T-cell (primary cell): ENCODE measurements at regions not wholly inside any gene's neighbourhood (a gene's known extent, or its start where the extent isn't known, plus 50 kb on each side); places are given as distances from the start of the nearest gene placed in this dataset.
A peak's percentile ranks its signal among the peaks of the same experiment; 100 is the strongest.

ENCODE experiments used
- ATAC-seq, 4 experiments: fragments of 200-7000 bp in 3 of 4; fragments of 150-1000 bp in 1 of 4; cut with Tn5 transposase; replicated peaks in 1 of 4; 1 replicate in 3 of 4; 2 replicates in 1 of 4; pipeline ENCODE4 v1.10.0; 2021; ENCODE audit warnings: moderate library complexity in 3 of 4, mild to moderate bottlenecking in 2 of 4, moderate number of reproducible peaks in 1 of 4
- CTCF ChIA-PET, 2 donors: fragments of 300-600 bp; sonication (Branson Sonifier 250); formaldehyde crosslinking; loops; one replicate each; lab custom pipeline; 2022; ENCODE audit warnings: antibody characterized with exemption in 2 of 2; lab: Charles Lee
- POLR2A ChIA-PET, 2 donors: fragments of 300-600 bp; sonication (Branson Sonifier 250); formaldehyde crosslinking; loops; one replicate each; lab custom pipeline; 2022; ENCODE audit warnings: antibody characterized with exemption in 2 of 2; lab: Charles Lee
- DNase-seq, 35 experiments: peaks; one replicate each; pipeline versions ENCODE4 v3.0.0 to v3.0.0-alpha.2; 2013 to 2023
- H3K27ac ChIP-seq: one replicate; pipeline ENCODE4 v1.5.1; 2013; ENCODE audit warnings: low read length
- H3K27me3 ChIP-seq, 2 experiments: replicated peaks in 1 of 2; 1 replicate in 1 of 2; 2 replicates in 1 of 2; pipeline versions ENCODE4 v1.6.1 to v1.7.0; 2013; ENCODE audit warnings: low read length in 1 of 2, mixed read lengths in 1 of 2; ENCODE audit not compliant: control insufficient read depth in 2 of 2, insufficient read depth in 2 of 2; ENCODE audit errors: extremely low read depth in 1 of 2
- H3K36me3 ChIP-seq, 2 donors: 1 replicate in 1 of 2; 2 replicates in 1 of 2; pipeline versions ENCODE4 v1.6.1 to v1.7.0; 2013; ENCODE audit warnings: low read length in 1 of 2; ENCODE audit not compliant: control insufficient read depth in 2 of 2, insufficient read depth in 1 of 2; ENCODE audit errors: extremely low read depth in 1 of 2
- H3K4me1 ChIP-seq, 2 experiments: 1 replicate in 1 of 2; 2 replicates in 1 of 2; pipeline versions ENCODE4 v1.6.1 to v1.7.0; 2013; ENCODE audit warnings: low read length in 2 of 2, mixed read lengths in 1 of 2; ENCODE audit not compliant: insufficient read depth in 2 of 2, control insufficient read depth in 1 of 2; ENCODE audit errors: extremely low read depth in 1 of 2
- H3K4me3 ChIP-seq, 2 donors: 1 replicate in 1 of 2; 2 replicates in 1 of 2; pipeline versions ENCODE4 v1.5.1 to v1.7.0; 2013; ENCODE audit warnings: mild to moderate bottlenecking in 2 of 2, low read length in 1 of 2, moderate library complexity in 1 of 2; ENCODE audit not compliant: control insufficient read depth in 1 of 2; ENCODE audit errors: extremely low read depth in 1 of 2
- H3K9me3 ChIP-seq: 2 replicates; pipeline ENCODE4 v1.7.0; 2013
- H3K27ac Mint-ChIP-seq, 2 donors: one replicate each; pipeline ENCODE4 v1.8.0; 2020 to 2021; ENCODE audit warnings: mild to moderate bottlenecking in 2 of 2, mixed read lengths in 2 of 2
- H3K27me3 Mint-ChIP-seq, 2 donors: one replicate each; pipeline ENCODE4 v1.8.0; 2021 to 2022; ENCODE audit warnings: mixed read lengths in 2 of 2
- H3K36me3 Mint-ChIP-seq: one replicate; pipeline ENCODE4 v1.8.0; 2021; ENCODE audit warnings: mixed read lengths
- H3K4me1 Mint-ChIP-seq, 3 donors: one replicate each; pipeline ENCODE4 v1.8.0; 2020 to 2022; ENCODE audit warnings: mixed read lengths in 3 of 3, mild to moderate bottlenecking in 1 of 3
- H3K4me3 Mint-ChIP-seq, 3 donors: one replicate each; pipeline ENCODE4 v1.8.0; 2020 to 2022; ENCODE audit warnings: mild to moderate bottlenecking in 3 of 3, mixed read lengths in 3 of 3, moderate library complexity in 3 of 3
- H3K9me3 Mint-ChIP-seq, 3 donors: one replicate each; pipeline ENCODE4 v1.8.0; 2020 to 2022; ENCODE audit warnings: mixed read lengths in 3 of 3
- WGBS: methylation state at CpG from one replicate; pipeline ENCODE4 v1.1.5; 2013; ENCODE audit warnings: missing lambda C conversion rate; ENCODE audit not compliant: insufficient coverage; 5-methylcytosine and 5-hydroxymethylcytosine counted together

GRCh38 chr5:159440235-159440634 lies 109.9 kb upstream of the IL12B start:
- no peaks in the 10 kb centered on the region for H3K36me3 Mint-ChIP-seq
- no peaks in the 10 kb centered on the region for H3K9me3 ChIP-seq
- no peaks in the 10 kb centered on the region for H3K27me3 Mint-ChIP-seq
- no peak overlapping the region for H3K4me3 Mint-ChIP-seq
- WGBS = 79% methylated on average over 7 of the region's 7 CpGs
- no peak overlapping the region for H3K4me3 ChIP-seq
- no peak overlapping the region for H3K27ac ChIP-seq
- H3K27ac Mint-ChIP-seq = no peak overlapping the region
- ATAC-seq = no peak
- no peaks in the 10 kb centered on the region for H3K36me3 ChIP-seq
- DNase-seq = no peak
- no peaks in the 10 kb centered on the region for H3K27me3 ChIP-seq
- H3K4me1 ChIP-seq = no peaks in the 10 kb centered on the region
- POLR2A ChIA-PET = no interaction called here
- H3K4me1 Mint-ChIP-seq = peaks cover 0 to 6% (median 4%) of the 10 kb centered on the region in 3 donors
- no peaks in the 10 kb centered on the region for H3K9me3 Mint-ChIP-seq
- CTCF ChIA-PET = interaction anchor here in 1 of 2 donors (1.2 kb wide), 1 partner anchor 10 kb away, joined by 4 read pairs; no protein-coding TSS in a partner anchor

GRCh38 chr5:159440968-159441367 lies 110.7 kb upstream of the IL12B start:
- Histone ChIP-seq H3K4me3 (no peak overlapping the region), H3K4me1 (no peaks in the 10 kb centered on the region), H3K27ac (no peak overlapping the region), H3K36me3 (no peaks in the 10 kb centered on the region), H3K9me3 (no peaks in the 10 kb centered on the region), H3K27me3 (no peaks in the 10 kb centered on the region)
- Mint-ChIP-seq H3K4me1 (peaks cover 0 to 6% (median 4%) of the 10 kb centered on the region in 3 donors), H3K36me3 (no peaks in the 10 kb centered on the region), H3K27me3 (peaks cover 0 to 1% of the 10 kb centered on the region in 2 donors), H3K9me3 (no peaks in the 10 kb centered on the region), H3K4me3 (no peak overlapping the region), H3K27ac (no peak overlapping the region)
- ATAC-seq = no peak
- DNase-seq = no peak
- POLR2A ChIA-PET = no interaction called here
- CTCF ChIA-PET = interaction anchor here (0.6 to 1.2 kb wide), 5 partner anchors 11 to 546 kb away, joined by 3 to 5 read pairs (median 3); no protein-coding TSS in a partner anchor
- WGBS = 100% methylated on average over 1 of the region's 4 CpGs

GRCh38 chr5:159441441-159441840 lies 111.2 kb upstream of the IL12B start:
- CTCF ChIA-PET = interaction anchor here (0.6 to 1.0 kb wide), 3 partner anchors 13 to 546 kb away, joined by 3 to 5 read pairs (median 3); no protein-coding TSS in a partner anchor
- WGBS = 80% methylated on average over 3 of the region's 3 CpGs
- no peak for ATAC-seq
- no peak for DNase-seq
- H3K27me3 ChIP-seq = no peaks in the 10 kb centered on the region
- POLR2A ChIA-PET = no interaction called here
- H3K27ac ChIP-seq = no peak overlapping the region
- Mint-ChIP-seq H3K9me3 (no peaks in the 10 kb centered on the region), H3K27me3 (peaks cover 0 to 1% of the 10 kb centered on the region in 2 donors), H3K27ac (no peak overlapping the region), H3K4me3 (no peak overlapping the region), H3K4me1 (peaks cover 0 to 6% (median 4%) of the 10 kb centered on the region in 3 donors), H3K36me3 (no peaks in the 10 kb centered on the region)
- no peaks in the 10 kb centered on the region for H3K36me3 ChIP-seq
- H3K4me1 ChIP-seq = no peaks in the 10 kb centered on the region
- H3K9me3 ChIP-seq = no peaks in the 10 kb centered on the region
- no peak overlapping the region for H3K4me3 ChIP-seq

GRCh38 chr5:159442206-159442850 lies 112.0 kb upstream of the IL12B start:
- POLR2A ChIA-PET = no interaction called here

GRCh38 chr5:159444441-159445082 lies 114.3 kb upstream of the IL12B start:
- no peaks in the 10 kb centered on the region for H3K36me3 ChIP-seq
- no peaks in the 10 kb centered on the region for H3K9me3 ChIP-seq
- peak in 2 of 35 experiments; percentile 10 to 61 for DNase-seq
- H3K4me3 ChIP-seq = no peak overlapping the region
- no peak overlapping the region for H3K4me3 Mint-ChIP-seq
- H3K36me3 Mint-ChIP-seq = no peaks in the 10 kb centered on the region
- ChIA-PET POLR2A (no interaction called here), CTCF (interaction anchor here (0.6 to 2.1 kb wide), 6 partner anchors 62 to 1294 kb away, joined by 3 to 6 read pairs (median 3); no protein-coding TSS in a partner anchor)
- no CpG with 5 or more reads among the region's 6 CpGs for WGBS
- no peaks in the 10 kb centered on the region for H3K9me3 Mint-ChIP-seq
- H3K4me1 ChIP-seq = no peaks in the 10 kb centered on the region
- no peak overlapping the region for H3K27ac ChIP-seq
- H3K27me3 ChIP-seq = no peaks in the 10 kb centered on the region
- ATAC-seq = peak in 3 of 4 experiments; percentile 40 to 68 (median 60)
- peaks cover 0 to 1% of the 10 kb centered on the region in 2 donors for H3K27me3 Mint-ChIP-seq
- H3K4me1 Mint-ChIP-seq = peaks cover 0 to 6% (median 4%) of the 10 kb centered on the region in 3 donors
- no peak overlapping the region for H3K27ac Mint-ChIP-seq

More at GRCh38 chr5:159442206-159442850, 112.0 kb upstream of the IL12B start:
- no peaks in the 10 kb centered on the region for H3K36me3 Mint-ChIP-seq
- Histone ChIP-seq H3K27ac (no peak overlapping the region), H3K4me3 (no peak overlapping the region), H3K27me3 (no peaks in the 10 kb centered on the region), H3K4me1 (no peaks in the 10 kb centered on the region), H3K9me3 (no peaks in the 10 kb centered on the region), H3K36me3 (no peaks in the 10 kb centered on the region)
- no peak overlapping the region for H3K4me3 Mint-ChIP-seq
- 75% methylated on average over 2 of the region's 12 CpGs for WGBS
- H3K27me3 Mint-ChIP-seq = peaks cover 0 to 1% of the 10 kb centered on the region in 2 donors
- no peak for ATAC-seq
- peaks cover 0 to 6% (median 4%) of the 10 kb centered on the region in 3 donors for H3K4me1 Mint-ChIP-seq
- DNase-seq = no peak
- no peaks in the 10 kb centered on the region for H3K9me3 Mint-ChIP-seq
- no peak overlapping the region for H3K27ac Mint-ChIP-seq
- CTCF ChIA-PET = interaction anchor here (1.0 to 1.8 kb wide), 3 partner anchors 545 kb away, joined by 3 to 5 read pairs (median 5); no protein-coding TSS in a partner anchor

GRCh38 chr5:159447116-159447515 lies 116.8 kb upstream of the IL12B start:
- WGBS = no CpG with 5 or more reads among the region's 1 CpG
- no peaks in the 10 kb centered on the region for H3K36me3 Mint-ChIP-seq
- no peaks in the 10 kb centered on the region for H3K9me3 Mint-ChIP-seq
- Histone ChIP-seq H3K36me3 (no peaks in the 10 kb centered on the region), H3K4me1 (peaks cover 0 to 2% of the 10 kb centered on the region in 2 experiments), H3K9me3 (no peaks in the 10 kb centered on the region), H3K27me3 (no peaks in the 10 kb centered on the region), H3K27ac (no peak overlapping the region), H3K4me3 (no peak overlapping the region)
- POLR2A ChIA-PET = no interaction called here
- no peak for DNase-seq
- H3K4me3 Mint-ChIP-seq = no peak overlapping the region
- ATAC-seq = no peak
- CTCF ChIA-PET = no interaction called here
- H3K4me1 Mint-ChIP-seq = peaks cover 0 to 6% (median 4%) of the 10 kb centered on the region in 3 donors
- H3K27ac Mint-ChIP-seq = no peak overlapping the region
- H3K27me3 Mint-ChIP-seq = peaks cover 0 to 1% of the 10 kb centered on the region in 2 donors
